HL-60 (cell line): ENCODE measurements at regions not wholly inside any gene's neighbourhood (a gene's known extent, or its start where the extent isn't known, plus 50 kb on each side); places are given as distances from the start of the nearest gene placed in this dataset.

ENCODE experiments used
- GABPA ChIP-seq: IDR thresholded peaks from 2 replicates; pipeline ENCODE4 v1.6.1; 2012; ENCODE audit warnings: low read depth
- SPI1 ChIP-seq: IDR thresholded peaks from 2 replicates; pipeline ENCODE4 v1.6.1; 2012; ENCODE audit warnings: low read depth, mild to moderate bottlenecking, borderline replicate concordance
- TF ChIP-seq, protein P1 (sequence below): IDR thresholded peaks from one replicate; pipeline ENCODE4 v1.5.1; 2011; ENCODE audit warnings: low read length, control low read depth, inconsistent platforms; ENCODE audit not compliant: insufficient read depth

DNA sequence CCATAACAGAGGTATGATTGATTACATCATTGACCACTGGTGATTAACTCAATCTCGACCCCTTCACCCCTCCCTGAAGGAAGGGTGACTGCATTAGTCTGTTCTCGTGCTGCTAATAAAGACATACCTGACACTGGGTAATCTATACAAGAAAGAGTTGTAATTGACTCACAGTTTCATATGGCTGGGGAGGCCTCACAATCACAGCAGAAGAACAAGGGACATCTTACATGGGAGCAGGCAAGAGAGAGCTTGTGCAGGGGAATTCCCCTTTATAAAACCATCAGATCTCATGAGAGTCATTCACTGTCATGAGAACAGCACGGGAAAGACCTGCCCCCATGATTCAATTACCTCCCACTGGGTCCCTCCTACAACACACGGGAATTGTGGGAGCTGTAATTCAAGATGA lies 55.9 kb upstream of the TMCC3 start:
- TF ChIP-seq GABPA (no peak), SPI1 (no peak)
- TF ChIP-seq, protein P1, sequence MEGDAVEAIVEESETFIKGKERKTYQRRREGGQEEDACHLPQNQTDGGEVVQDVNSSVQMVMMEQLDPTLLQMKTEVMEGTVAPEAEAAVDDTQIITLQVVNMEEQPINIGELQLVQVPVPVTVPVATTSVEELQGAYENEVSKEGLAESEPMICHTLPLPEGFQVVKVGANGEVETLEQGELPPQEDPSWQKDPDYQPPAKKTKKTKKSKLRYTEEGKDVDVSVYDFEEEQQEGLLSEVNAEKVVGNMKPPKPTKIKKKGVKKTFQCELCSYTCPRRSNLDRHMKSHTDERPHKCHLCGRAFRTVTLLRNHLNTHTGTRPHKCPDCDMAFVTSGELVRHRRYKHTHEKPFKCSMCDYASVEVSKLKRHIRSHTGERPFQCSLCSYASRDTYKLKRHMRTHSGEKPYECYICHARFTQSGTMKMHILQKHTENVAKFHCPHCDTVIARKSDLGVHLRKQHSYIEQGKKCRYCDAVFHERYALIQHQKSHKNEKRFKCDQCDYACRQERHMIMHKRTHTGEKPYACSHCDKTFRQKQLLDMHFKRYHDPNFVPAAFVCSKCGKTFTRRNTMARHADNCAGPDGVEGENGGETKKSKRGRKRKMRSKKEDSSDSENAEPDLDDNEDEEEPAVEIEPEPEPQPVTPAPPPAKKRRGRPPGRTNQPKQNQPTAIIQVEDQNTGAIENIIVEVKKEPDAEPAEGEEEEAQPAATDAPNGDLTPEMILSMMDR: no peak
